ENCODE measurements at regions not wholly inside any gene's neighbourhood (a gene's known extent, or its start where the extent isn't known, plus 50 kb on each side); places are given as distances from the start of the nearest gene placed in this dataset.

GRCh38 chr17:69714669-69715068 is 300.2 kb downstream of the MAP2K6 start:
- H3K79me2 ChIP-seq (replicated peaks; ENCODE audit: insufficient read depth, low read length): no peaks in the 10 kb centered on the region
- H3K4me2 ChIP-seq (ENCODE audit: low read length): no peak overlapping the region
- H3K9me3 ChIP-seq (ENCODE audit: low read length): no peaks in the 10 kb centered on the region
- no peaks in the 10 kb centered on the region for H3K9me2 ChIP-seq (ENCODE audit: insufficient read depth, low read length)
- H3F3A ChIP-seq (ENCODE audit: insufficient read depth, low read length, poor library complexity, severe bottlenecking): no peaks in the 10 kb centered on the region
- H3K27ac ChIP-seq (ENCODE audit: low read length): no peak overlapping the region
- no peak for TF ChIP-seq REST (IDR thresholded peaks at IDR 0.05; ENCODE audit: borderline replicate concordance)
- TF ChIP-seq POLR2AphosphoS5 (IDR thresholded peaks at IDR 0.05): no peak
- no peak for TF ChIP-seq TAF1 (IDR thresholded peaks at IDR 0.05; ENCODE audit: low read depth)
- no peak for TF ChIP-seq EP300 (conservative IDR thresholded peaks at IDR 0.05; ENCODE audit: poor library complexity, severe bottlenecking)
- no peak for TF ChIP-seq MXI1 (conservative IDR thresholded peaks at IDR 0.05; ENCODE audit: poor library complexity, severe bottlenecking)
- no peak for TF ChIP-seq RAD21 (conservative IDR thresholded peaks at IDR 0.05)
- TF ChIP-seq EZH2 (IDR thresholded peaks at IDR 0.05; ENCODE audit: borderline replicate concordance, insufficient read depth, low read length, poor library complexity, severe bottlenecking): no peak
- no peak for TF ChIP-seq CTCF (IDR thresholded peaks at IDR 0.05; ENCODE audit: poor library complexity, severe bottlenecking)
- TF ChIP-seq SMC3 (conservative IDR thresholded peaks at IDR 0.05; ENCODE audit: poor library complexity): no peak
- H3K9ac ChIP-seq (ENCODE audit: low read length): no peak overlapping the region
- H3K27me3 ChIP-seq (ENCODE audit: insufficient read depth, low read depth, low read length): no peaks in the 10 kb centered on the region
- no peaks in the 10 kb centered on the region for H3K36me3 ChIP-seq (ENCODE audit: insufficient read depth, low read length)
- H3K4me3 ChIP-seq (ENCODE audit: low read length): no peak overlapping the region
- H4K20me1 ChIP-seq (ENCODE audit: insufficient read depth): no peaks in the 10 kb centered on the region
- no peak overlapping the region for H2AFZ ChIP-seq (ENCODE audit: low read depth, low read length)

- H3K9ac ChIP-seq (ENCODE audit: low read length): no peak overlapping the region
- H3K4me3 ChIP-seq (ENCODE audit: low read length): no peak overlapping the region
- no peaks in the 10 kb centered on the region for H3K9me3 ChIP-seq (ENCODE audit: low read length)
- no peaks in the 10 kb centered on the region for H3F3A ChIP-seq (ENCODE audit: insufficient read depth, low read length, poor library complexity, severe bottlenecking)
- no peak overlapping the region for H2AFZ ChIP-seq (ENCODE audit: low read depth, low read length)
- H3K27ac ChIP-seq (ENCODE audit: low read length): no peak overlapping the region
- TF ChIP-seq REST (IDR thresholded peaks at IDR 0.05; ENCODE audit: borderline replicate concordance) (no peak), POLR2AphosphoS5 (IDR thresholded peaks at IDR 0.05) (no peak), EZH2 (IDR thresholded peaks at IDR 0.05; ENCODE audit: borderline replicate concordance, insufficient read depth, low read length, poor library complexity, severe bottlenecking) (no peak), CTCF (IDR thresholded peaks at IDR 0.05; ENCODE audit: poor library complexity, severe bottlenecking) (no peak), EP300 (conservative IDR thresholded peaks at IDR 0.05; ENCODE audit: poor library complexity, severe bottlenecking) (no peak)
- no peaks in the 10 kb centered on the region for H4K20me1 ChIP-seq (ENCODE audit: insufficient read depth)
- no peaks in the 10 kb centered on the region for H3K79me2 ChIP-seq (replicated peaks; ENCODE audit: insufficient read depth, low read length)
- no peaks in the 10 kb centered on the region for H3K36me3 ChIP-seq (ENCODE audit: insufficient read depth, low read length)
- no peak overlapping the region for H3K4me2 ChIP-seq (ENCODE audit: low read length)
- no peaks in the 10 kb centered on the region for H3K27me3 ChIP-seq (ENCODE audit: insufficient read depth, low read depth, low read length)
- H3K9me2 ChIP-seq (ENCODE audit: insufficient read depth, low read length): no peaks in the 10 kb centered on the region
Measured at GRCh38 chr17:69715656-69716055, 301.2 kb downstream of the MAP2K6 start.
